ENCODE measurements at regions not wholly inside any gene's neighbourhood (a gene's known extent, or its start where the extent isn't known, plus 50 kb on each side); places are given as distances from the start of the nearest gene placed in this dataset.
"Not testable (repeated sequence)": the region's sequence is repeated elsewhere in the genome, so short reads cannot be mapped to it uniquely, and the experiment has no call there.

GRCh38 chr1:199463521-199464127 lies 563.9 kb upstream of the NR5A2 start:
- no peak for DNase-seq

GRCh38 chr1:199466961-199467360 lies 560.5 kb upstream of the NR5A2 start:
- no peak for DNase-seq

GRCh38 chr1:199472018-199472417 lies 555.5 kb upstream of the NR5A2 start:
- DNase-seq, result no peak

- DNase-seq, result no peak
Measured at GRCh38 chr1:199472978-199473377, 554.5 kb upstream of the NR5A2 start.

- no peak for DNase-seq
Measured at GRCh38 chr1:199474738-199475137, 552.8 kb upstream of the NR5A2 start.

GRCh38 chr1:199482426-199482825 lies 545.1 kb upstream of the NR5A2 start:
- DNase-seq, result no peak

GRCh38 chr1:199489594-199489993 lies 537.9 kb upstream of the NR5A2 start:
- DNase-seq, result no peak

- DNase-seq, result no peak
Measured at GRCh38 chr1:199490769-199491527, 536.6 kb upstream of the NR5A2 start.

GRCh38 chr1:199495432-199495831 lies 532.1 kb upstream of the NR5A2 start:
- no peak for DNase-seq

- not testable (repeated sequence) for DNase-seq
Measured at GRCh38 chr1:199498802-199499201, 528.7 kb upstream of the NR5A2 start.

GRCh38 chr1:199508072-199508471 lies 519.4 kb upstream of the NR5A2 start:
- no peak for DNase-seq

- DNase-seq, result no peak
Measured at GRCh38 chr1:199508653-199509052, 518.9 kb upstream of the NR5A2 start.

GRCh38 chr1:199509456-199509855 lies 518.1 kb upstream of the NR5A2 start:
- DNase-seq, result no peak

GRCh38 chr1:199510314-199510713 lies 517.2 kb upstream of the NR5A2 start:
- DNase-seq, result no peak

- no peak for DNase-seq
Measured at GRCh38 chr1:199512037-199512710, 515.3 kb upstream of the NR5A2 start.

- no peak for DNase-seq
Measured at GRCh38 chr1:199515261-199515660, 512.2 kb upstream of the NR5A2 start.

- DNase-seq, result no peak
Measured at GRCh38 chr1:199522338-199522737, 505.2 kb upstream of the NR5A2 start.

- no peak for DNase-seq
Measured at GRCh38 chr1:199522936-199523335, 504.6 kb upstream of the NR5A2 start.

GRCh38 chr1:199529324-199529723 lies 498.2 kb upstream of the NR5A2 start:
- no peak for DNase-seq

- not testable (repeated sequence) for DNase-seq
Measured at GRCh38 chr1:199533361-199533760, 494.1 kb upstream of the NR5A2 start.

- DNase-seq, result no peak
Measured at GRCh38 chr1:199545780-199546179, 481.7 kb upstream of the NR5A2 start.

- no peak for DNase-seq
Measured at GRCh38 chr1:199546323-199546722, 481.2 kb upstream of the NR5A2 start.

- DNase-seq, result no peak
Measured at GRCh38 chr1:199549421-199549820, 478.1 kb upstream of the NR5A2 start.

Data from C1 segment of cervical spinal cord (tissue), 14 donors.